ENCODE measurements at regions not wholly inside any gene's neighbourhood (a gene's known extent, or its start where the extent isn't known, plus 50 kb on each side); places are given as distances from the start of the nearest gene placed in this dataset.

DNA sequence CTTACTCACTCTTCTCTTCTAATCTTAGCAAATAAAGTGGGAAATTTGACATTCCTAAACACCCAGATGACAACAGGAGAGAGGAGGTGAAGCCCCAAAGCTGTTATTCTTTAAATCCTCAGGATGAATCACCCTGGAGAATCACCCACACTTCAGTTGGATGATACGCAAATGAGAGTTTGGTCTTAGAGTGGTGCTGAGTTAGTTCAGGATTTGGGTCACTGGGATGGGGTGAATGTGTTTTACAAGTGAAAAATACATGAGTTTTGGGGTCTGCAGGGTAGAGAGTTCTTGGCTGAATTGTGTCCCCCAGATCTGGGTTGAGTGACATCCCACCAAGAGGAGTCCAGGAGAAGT, 117.2 kb downstream of the GGTLC2 start:
- Histone ChIP-seq H3K27me3 (no peaks in the 10 kb centered on the region), H3K9me3 (no peaks in the 10 kb centered on the region), H3K4me1 (peaks cover 0 to under 1% of the 10 kb centered on the region in 2 donors), H3K27ac (no peak overlapping the region), H3K36me3 (no peaks in the 10 kb centered on the region), H3K4me3 (replicated peaks in 1 of 3) (no peak overlapping the region)
- TF ChIP-seq, protein P1, sequence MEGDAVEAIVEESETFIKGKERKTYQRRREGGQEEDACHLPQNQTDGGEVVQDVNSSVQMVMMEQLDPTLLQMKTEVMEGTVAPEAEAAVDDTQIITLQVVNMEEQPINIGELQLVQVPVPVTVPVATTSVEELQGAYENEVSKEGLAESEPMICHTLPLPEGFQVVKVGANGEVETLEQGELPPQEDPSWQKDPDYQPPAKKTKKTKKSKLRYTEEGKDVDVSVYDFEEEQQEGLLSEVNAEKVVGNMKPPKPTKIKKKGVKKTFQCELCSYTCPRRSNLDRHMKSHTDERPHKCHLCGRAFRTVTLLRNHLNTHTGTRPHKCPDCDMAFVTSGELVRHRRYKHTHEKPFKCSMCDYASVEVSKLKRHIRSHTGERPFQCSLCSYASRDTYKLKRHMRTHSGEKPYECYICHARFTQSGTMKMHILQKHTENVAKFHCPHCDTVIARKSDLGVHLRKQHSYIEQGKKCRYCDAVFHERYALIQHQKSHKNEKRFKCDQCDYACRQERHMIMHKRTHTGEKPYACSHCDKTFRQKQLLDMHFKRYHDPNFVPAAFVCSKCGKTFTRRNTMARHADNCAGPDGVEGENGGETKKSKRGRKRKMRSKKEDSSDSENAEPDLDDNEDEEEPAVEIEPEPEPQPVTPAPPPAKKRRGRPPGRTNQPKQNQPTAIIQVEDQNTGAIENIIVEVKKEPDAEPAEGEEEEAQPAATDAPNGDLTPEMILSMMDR (IDR thresholded peaks at IDR 0.05) = no peak
- TF ChIP-seq POLR2A (IDR thresholded peaks at IDR 0.05) = no peak
- intact Hi-C loops (cut with DNase I) = no loop called here
- DNase-seq = no peak
- 97% methylated on average over 1 of the region's 1 CpG for WGBS, 2 donors

DNA sequence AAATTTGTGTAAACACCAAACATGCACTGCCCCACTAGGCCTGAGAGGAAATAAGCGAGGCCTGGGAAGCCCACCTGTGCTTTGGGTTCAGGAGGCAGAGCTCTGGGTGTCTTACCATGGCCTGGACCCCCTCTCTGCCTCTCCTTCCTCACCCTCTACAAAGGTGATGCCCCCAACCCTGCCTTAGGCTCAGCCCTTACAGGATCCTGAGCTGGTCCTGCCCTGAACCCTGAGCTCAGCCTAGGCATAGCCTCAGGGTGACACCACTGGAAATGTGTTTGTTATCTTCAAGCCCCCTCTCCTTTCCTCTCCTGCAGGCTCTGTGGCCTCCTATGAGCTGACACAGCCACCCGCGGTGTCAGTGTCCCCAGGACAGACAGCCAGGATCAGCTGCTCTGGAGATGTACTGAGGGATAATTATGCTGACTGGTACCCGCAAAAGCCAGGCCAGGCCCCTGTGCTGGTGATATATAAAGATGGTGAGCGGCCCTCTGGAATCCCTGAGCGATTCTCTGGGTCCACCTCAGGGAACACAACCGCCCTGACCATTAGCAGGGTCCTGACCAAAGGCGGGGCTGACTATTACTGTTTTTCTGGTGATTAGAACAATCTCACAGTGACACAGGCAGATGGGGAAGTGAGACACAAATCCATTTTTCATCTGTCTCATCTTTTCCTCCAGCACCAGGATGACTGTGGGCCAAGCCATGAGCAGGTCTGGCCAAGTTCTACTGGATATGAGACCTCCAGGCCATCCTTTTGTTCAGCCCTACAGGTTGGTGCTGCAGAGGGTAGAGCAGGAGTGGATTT, 117.8 kb downstream of the GGTLC2 start:
- no peak for DNase-seq
- Histone ChIP-seq H3K27ac (no peak overlapping the region), H3K4me1 (no peaks in the 10 kb centered on the region), H3K36me3 (no peaks in the 10 kb centered on the region), H3K4me3 (replicated peaks in 1 of 3) (no peak overlapping the region), H3K9me3 (no peaks in the 10 kb centered on the region), H3K27me3 (no peaks in the 10 kb centered on the region)
- 88 to 91% methylated on average over 8 of the region's 8 CpGs for WGBS, 2 donors
- intact Hi-C loops (cut with DNase I) = no loop called here
- TF ChIP-seq, protein P1 (IDR thresholded peaks at IDR 0.05) = no peak
- no peak for TF ChIP-seq POLR2A (IDR thresholded peaks at IDR 0.05)

DNA sequence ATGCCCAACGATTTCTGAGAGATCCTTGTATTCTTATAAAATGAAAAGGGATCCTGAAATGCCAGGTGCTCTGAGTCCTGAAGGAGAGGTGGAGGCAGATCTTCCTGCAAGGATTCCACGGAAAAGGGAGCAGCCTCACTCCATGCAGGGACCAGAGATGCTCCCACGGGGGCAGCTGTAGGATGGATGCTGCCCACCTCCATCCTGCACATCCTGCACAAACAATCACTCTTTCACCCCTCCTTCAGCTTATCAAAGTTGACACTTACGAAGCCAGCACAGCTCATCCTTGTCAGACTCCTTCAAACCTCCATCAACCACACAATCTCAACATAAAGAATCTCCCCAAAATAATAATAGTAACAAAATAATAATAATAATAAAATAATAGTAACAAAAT, 119.1 kb downstream of the GGTLC2 start:
- TF ChIP-seq POLR2A (IDR thresholded peaks at IDR 0.05) = no peak
- TF ChIP-seq, protein P1 (IDR thresholded peaks at IDR 0.05) = no peak
- DNase-seq = no peak
- no peaks in the 10 kb centered on the region for H3K27me3 ChIP-seq
- intact Hi-C loops (cut with DNase I) = no loop called here
- 80 to 86% methylated on average over 4 of the region's 4 CpGs for WGBS, 2 donors
- no peaks in the 10 kb centered on the region for H3K36me3 ChIP-seq
- no peak overlapping the region for H3K4me3 ChIP-seq (replicated peaks in 1 of 3)
- H3K4me1 ChIP-seq = no peaks in the 10 kb centered on the region
- no peaks in the 10 kb centered on the region for H3K9me3 ChIP-seq
- H3K27ac ChIP-seq = no peak overlapping the region

DNA sequence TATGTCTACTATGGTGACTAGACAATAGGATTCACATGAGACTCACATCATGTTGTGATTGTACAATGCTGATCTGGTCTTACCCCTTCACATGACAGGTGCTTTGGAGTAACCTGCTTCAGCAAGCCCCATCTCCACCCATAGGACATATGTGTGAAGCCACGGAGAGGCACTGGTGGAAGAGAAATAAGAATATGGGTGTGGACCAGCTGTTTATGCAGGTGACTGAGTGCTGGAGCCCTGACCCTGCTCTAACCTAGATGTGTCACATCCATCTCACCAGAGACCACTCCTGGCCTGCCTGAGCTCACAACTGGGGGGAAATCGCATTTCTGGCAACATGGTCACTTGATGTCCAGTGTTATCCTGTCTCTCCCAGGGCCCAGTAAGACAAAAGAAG, 119.7 kb downstream of the GGTLC2 start:
- intact Hi-C loops (cut with DNase I) = no loop called here
- Histone ChIP-seq H3K36me3 (no peaks in the 10 kb centered on the region), H3K27ac (no peak overlapping the region), H3K9me3 (no peaks in the 10 kb centered on the region), H3K4me3 (replicated peaks in 1 of 3) (no peak overlapping the region), H3K4me1 (no peaks in the 10 kb centered on the region), H3K27me3 (no peaks in the 10 kb centered on the region)
- no peak for TF ChIP-seq POLR2A (IDR thresholded peaks at IDR 0.05)
- TF ChIP-seq, protein P1 (IDR thresholded peaks at IDR 0.05) = no peak
- 45 to 50% methylated on average over 2 of the region's 2 CpGs for WGBS, 2 donors
- DNase-seq = no peak

DNA sequence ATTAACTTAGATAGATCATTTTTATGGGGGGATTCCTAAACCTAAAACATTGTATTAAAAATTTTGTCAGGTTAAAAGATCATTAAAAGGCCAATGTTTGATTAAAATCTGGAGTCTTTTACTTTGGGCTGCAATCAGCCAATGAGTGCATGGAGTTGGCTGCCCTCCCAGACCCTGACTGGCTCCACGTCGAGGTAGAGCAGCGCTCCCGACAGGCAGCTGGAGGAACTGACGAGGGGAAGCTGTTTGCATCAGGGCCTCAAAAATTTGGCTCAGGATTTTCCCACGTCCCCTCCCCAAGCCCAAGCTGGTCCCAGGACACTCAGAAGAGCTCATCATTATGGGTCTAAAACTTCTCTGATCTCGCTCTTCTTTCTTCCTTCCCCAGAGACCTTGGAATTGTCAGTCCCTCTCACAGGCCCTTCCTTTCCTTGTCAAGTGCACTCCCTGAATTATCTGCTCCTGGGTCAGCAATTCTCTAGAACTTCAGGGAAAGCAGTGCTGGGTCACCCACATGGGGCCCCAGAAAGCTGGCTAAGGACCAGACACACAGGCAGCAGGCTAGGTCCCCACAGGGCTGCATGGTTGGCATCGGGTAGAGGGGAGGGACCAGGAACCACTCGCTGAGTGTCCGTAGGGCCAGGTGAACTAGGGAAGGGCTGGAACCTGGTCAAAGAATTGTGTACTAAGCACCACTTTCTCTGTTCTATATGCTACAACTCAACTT, 119.6 kb upstream of the IGLL5 start:
- intact Hi-C loops (cut with DNase I) = no loop called here
- H3K4me3 ChIP-seq (replicated peaks in 1 of 3) = no peak overlapping the region
- no peak for DNase-seq
- H3K27ac ChIP-seq = no peak overlapping the region
- H3K9me3 ChIP-seq = no peaks in the 10 kb centered on the region
- no peaks in the 10 kb centered on the region for H3K27me3 ChIP-seq
- no peaks in the 10 kb centered on the region for H3K36me3 ChIP-seq
- TF ChIP-seq, protein P1 (IDR thresholded peaks at IDR 0.05) = no peak
- TF ChIP-seq POLR2A (IDR thresholded peaks at IDR 0.05) = no peak
- H3K4me1 ChIP-seq = no peaks in the 10 kb centered on the region
- 44 to 50% methylated on average over 10 of the region's 10 CpGs for WGBS, 2 donors

Data from thyroid gland (tissue), 4 donors.